ENCODE measurements at regions not wholly inside any gene's neighbourhood (a gene's known extent, or its start where the extent isn't known, plus 50 kb on each side); places are given as distances from the start of the nearest gene placed in this dataset.
"Not testable (repeated sequence)": the region's sequence is repeated elsewhere in the genome, so short reads cannot be mapped to it uniquely, and the experiment has no call there.

- DNase-seq: no peak
Observed at GRCh38 chr6:116982401-116982800, 105.4 kb downstream of the RFX6 start.

- no peak for DNase-seq
Observed at GRCh38 chr6:116983375-116983774, 106.3 kb downstream of the RFX6 start.

DNA sequence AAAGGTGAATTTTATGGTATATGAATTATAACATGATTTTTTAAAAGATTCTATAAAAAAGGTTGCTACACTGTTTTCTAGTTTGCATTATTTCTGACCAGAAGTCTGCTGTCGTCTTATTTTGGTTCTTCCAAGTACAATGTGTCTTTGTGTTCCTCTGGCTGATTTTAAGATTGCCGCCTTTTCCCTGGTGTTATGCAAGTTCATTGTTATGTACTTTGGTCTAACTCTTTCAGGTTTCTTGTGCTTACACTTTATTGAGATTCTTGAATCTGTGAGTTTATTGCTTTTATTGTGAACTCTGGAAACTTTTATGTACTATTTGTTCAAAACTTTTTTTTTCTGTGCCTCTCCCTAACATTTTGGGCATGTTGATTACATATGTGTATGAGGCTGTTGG is 109.8 kb downstream of the RFX6 start:
- DNase-seq: no peak

DNA sequence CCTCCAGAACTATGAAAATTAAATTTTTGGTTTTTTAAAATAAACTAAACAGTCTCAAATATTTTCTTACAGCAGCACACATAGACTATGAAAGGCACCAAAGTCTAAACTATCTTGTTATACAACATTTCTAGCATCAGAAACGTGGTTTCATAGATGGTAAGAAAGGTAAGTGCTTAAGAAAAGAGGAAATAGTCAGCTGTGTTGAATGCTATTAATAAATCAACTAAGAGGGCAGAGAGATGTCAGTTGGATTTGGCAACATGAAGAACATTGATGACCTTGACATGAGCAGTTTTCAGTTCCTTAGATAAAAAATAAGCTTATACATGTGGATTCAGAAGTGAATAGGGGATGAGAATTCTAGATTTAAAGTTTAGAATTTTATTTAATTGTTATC is 113.6 kb downstream of the RFX6 start:
- no peak for DNase-seq

GRCh38 chr6:116992546-116992945 is 115.5 kb downstream of the RFX6 start:
- no peak for DNase-seq

- no peak for DNase-seq
Observed at GRCh38 chr6:116994447-116994846, 117.4 kb downstream of the RFX6 start.

DNA sequence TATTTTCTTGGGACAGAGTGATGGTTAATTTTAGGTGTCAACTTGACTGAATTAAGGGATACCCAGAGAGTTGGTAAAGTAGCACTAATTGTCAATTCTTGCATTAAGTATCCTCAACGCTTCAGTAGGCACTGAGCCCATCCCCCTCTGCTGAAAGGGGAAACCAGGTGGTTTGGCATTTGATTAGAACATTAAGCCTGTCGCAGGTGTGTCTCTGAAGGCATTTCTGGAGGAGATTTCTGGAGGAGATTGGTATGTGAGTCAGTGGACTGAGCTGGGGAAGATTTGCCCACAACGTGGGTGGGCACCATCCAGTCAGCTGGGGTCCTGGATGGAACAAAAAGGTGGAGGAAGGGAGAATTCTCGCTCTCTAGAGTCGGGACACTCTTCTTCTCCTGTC is 119.8 kb downstream of the RFX6 start:
- DNase-seq: no peak

GRCh38 chr6:116997496-116997895 is 120.5 kb downstream of the RFX6 start:
- no peak for DNase-seq

- DNase-seq: no peak
Observed at GRCh38 chr6:117007659-117008058, 130.6 kb downstream of the RFX6 start.

DNA sequence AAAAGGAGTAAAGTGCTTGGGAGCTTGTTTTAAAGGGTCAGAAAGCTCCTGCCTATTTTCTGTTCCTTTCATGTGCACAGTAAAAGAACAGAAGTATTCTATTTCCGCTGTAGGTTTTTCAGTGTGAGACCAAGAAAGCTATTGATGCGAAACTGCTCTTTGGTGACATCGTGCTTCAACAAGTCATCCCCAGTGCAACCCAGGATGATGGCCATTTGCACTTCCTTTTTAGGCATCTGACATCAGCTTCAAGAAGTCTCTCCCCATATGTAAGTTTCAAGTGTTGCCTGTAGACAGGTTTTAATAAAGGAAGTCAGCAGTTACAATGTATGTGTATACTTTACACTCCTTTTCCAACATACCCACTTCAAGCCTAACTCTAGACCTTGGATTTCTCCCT is 131.6 kb downstream of the RFX6 start:
- no peak for DNase-seq

GRCh38 chr6:117014641-117015473 is 137.8 kb downstream of the RFX6 start:
- DNase-seq: not testable (repeated sequence)

DNA sequence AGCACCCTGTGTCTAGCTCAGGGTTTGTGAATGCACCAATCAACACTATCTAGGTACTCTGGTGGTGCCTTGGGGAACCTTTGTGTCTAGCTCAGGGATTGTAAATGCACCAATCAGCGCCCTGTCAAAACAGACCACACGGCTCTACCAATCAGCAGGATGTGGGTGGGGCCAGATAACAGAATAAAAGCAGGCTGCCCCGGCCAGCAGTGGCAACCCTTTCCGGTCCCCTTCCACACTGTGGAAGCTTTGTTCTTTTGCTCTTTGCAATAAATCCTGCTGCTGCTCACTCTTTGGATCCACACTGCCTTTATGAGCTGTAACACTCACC is 138.4 kb downstream of the RFX6 start:
- DNase-seq: not testable (repeated sequence)

GRCh38 chr6:117018771-117019170 is 141.7 kb downstream of the RFX6 start:
- no peak for DNase-seq

DNA sequence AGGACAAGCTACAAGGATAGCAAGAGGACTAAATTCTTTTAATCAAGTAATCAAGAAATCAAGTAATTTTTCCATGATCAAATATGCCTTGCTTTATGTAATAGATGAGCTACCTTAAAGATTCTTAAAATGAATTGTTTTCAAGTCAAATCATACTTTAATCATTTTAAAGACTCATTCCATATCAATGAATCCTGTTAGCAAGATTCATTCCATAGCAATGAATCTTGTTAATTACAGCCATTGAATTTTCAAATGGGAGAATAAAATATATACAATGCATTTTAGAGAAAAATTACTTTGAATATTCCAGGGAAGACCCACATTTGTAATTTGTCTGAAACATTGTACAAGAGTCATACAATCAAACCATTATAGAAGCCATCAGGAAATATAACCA is 145.7 kb downstream of the RFX6 start:
- DNase-seq: no peak

- no peak for DNase-seq
Observed at GRCh38 chr6:117025310-117025709, 148.3 kb downstream of the RFX6 start.

DNA sequence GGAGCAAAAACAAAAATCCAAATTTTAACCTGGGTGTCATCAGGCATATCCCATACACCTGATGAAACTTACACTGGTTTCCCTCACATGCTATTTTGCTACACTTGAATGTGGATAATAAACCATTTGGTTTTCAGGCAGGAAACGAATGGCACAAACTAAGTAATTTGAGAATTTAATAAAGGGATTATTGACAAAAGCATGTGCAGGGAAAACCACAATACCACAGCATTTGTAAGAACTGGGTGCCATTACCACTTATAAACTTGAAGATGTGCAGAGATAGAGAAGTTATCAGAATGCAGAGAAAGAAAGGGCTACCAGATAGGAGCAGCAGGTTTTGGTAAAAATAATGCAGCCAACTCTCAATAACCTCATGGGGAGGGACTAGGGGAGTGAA is 151.2 kb downstream of the RFX6 start:
- DNase-seq: no peak

DNA sequence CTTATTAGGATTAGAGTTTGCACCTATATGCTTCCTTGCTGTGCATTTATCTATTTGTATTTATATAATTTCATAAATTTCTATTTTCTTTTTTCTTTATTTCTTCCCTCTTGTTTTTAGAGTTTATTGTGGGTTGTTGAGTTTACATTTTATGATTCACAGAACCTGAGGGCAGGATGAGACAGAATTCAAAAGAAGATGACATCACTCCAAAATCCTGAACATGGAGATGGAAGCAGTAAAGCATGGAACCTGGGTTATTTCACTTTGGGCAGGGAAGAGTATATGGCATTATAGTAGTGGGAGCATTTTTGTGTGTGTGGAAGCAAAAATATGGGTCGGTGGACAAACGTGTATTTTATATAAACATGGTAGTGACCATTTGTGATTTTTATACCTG is 157.5 kb downstream of the RFX6 start:
- no peak for DNase-seq

- no peak for DNase-seq
Observed at GRCh38 chr6:117034971-117035370, 157.9 kb downstream of the RFX6 start.

GRCh38 chr6:117050301-117050700 is 173.3 kb downstream of the RFX6 start:
- DNase-seq: no peak

DNA sequence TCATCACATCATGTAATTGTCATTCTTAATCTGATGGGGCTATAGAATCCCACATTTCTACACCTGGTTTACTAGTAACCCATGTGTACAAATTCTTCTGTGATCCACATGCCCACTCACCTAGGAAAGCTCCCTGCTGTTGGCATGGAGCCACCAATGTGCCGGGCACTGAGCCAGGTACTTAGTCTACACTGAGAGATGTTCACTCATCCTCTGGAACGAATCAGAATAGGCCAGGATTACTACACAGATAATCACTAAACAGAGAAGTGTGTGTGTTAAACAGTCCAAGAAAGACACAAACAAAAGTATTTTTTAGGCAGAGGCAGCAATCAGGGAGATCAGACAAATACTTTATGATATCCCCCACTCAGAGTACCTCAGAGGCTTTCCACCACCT is 193.2 kb upstream of the VGLL2 start:
- DNase-seq: no peak

DNA sequence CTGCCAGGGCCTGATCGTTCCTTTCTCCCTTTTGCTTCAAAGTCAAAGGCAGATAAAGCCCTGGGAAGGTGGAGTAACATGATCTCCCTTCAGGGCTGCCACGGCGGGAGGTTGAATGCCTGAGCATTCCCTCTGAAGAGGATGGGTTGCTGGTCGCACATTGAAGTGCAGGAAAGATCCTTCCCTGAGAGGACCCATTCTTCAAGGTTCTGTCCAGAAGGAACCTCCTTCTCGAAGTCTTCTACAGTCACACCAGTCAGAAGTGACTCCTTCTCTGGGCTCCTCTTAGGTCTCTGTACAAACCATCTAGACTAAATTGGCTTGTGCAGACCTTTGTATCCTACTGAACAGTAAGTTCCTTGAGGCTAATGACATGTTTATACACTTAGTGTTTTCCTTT is 192.6 kb upstream of the VGLL2 start:
- DNase-seq: no peak

DNA sequence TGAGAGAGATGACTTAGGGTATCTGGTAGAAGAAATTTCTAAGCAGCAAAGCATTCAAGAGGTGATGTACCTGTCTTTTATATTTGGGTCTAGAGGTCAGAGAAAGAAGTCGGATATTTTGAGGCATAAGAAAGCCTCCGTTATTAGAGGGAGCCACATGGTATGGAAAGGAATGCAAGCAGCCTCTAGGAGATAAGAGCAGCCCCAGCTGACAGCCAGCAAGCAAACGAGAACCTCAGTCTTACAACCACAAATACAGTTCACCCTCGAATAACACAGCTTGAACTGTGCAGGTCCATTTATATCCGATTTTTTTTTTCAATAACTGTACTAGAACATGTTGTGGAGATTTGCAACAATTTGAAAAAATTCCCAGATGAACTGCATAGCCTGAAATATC is 190.7 kb upstream of the VGLL2 start:
- no peak for DNase-seq

- DNase-seq: no peak
Observed at GRCh38 chr6:117075218-117075617, 190.1 kb upstream of the VGLL2 start.

DNA sequence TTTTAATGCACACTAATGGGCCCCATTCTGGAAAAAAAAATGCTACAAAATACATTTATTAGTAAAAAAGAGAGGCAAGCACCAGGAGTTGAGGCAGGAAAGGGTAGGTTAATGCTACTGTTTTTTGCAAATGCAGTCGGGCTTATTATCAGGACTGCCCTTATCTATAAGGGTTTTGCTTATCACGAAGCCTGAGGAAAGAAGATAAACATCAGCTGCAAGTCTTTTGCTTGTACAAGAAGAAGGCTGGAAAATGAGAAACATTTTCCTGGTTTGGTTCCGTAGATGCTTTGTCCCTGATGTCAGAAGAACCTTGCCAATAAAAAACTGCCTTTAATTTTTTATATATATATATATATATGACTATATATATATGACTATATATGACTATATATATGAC is 189.3 kb upstream of the VGLL2 start:
- DNase-seq: no peak

GRCh38 chr6:117077300-117077699 is 188.1 kb upstream of the VGLL2 start:
- no peak for DNase-seq
